HG03175 (cell line): ENCODE measurements at regions not wholly inside any gene's neighbourhood (a gene's known extent, or its start where the extent isn't known, plus 50 kb on each side); places are given as distances from the start of the nearest gene placed in this dataset.
"Not testable (repeated sequence)": the region's sequence is repeated elsewhere in the genome, so short reads cannot be mapped to it uniquely, and the experiment has no call there.

ENCODE experiments used
- ATAC-seq: cut with Tn5 transposase; IDR thresholded peaks from one replicate; pipeline ENCODE4 v1.9.1; 2021; ENCODE audit warnings: mild to moderate bottlenecking, moderate library complexity; ENCODE audit not compliant: unreplicated experiment

DNA sequence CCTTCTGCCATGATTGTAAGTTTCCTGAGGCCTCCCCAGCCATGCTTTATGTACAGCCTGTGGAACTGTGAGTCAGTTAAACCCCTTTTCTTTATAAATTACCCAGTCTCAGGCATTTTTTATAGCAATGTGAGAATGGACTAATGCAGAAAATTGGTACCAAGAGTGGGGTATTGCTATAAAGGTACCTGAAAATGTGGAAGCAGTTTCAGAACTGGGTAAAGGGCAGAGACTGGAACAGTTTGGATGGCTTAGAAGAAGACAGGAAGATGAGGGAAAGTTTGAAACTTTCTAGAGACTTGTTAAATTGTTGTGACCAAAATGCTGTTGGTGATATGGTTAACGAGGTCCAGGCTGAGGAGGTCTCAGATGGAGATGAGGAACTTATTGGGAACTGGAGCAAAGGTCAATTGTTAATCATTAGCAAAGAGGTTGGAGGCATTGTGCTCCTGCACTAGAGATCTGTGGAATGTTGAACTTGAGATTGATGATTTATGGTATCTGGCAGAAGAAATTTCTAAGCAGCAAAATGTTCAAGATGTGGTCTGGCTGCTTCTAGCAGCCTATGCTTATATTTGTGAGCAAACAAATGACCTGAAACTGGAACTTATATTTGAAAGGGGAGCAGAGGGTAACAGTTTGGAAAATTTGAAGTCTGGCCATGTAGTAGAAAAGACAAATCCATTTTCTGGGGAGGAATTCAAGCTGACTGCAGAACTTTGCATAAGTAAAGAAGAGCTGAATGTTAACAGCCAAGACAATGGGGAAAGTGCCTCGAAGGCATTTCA lies 79.0 kb upstream of the GMDS start:
- no peak for ATAC-seq

DNA sequence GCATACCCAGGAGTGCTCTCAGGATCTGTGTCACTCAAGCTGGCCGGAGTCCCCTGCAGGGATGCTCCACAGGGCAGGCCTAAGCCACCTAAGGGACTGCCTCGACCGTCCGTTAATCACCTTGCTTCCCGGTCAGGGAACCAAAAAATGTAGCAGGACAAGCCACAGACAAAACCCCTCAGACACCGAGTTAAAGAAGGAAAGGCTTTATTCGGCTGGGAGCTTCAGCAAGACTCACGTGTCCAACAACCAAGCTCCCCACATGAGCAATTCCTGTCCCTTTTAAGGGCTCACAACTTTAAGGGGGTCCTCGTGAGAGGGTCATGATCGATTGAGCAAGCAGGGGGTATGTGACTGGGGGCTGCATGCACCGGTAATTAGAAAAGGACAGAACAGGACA lies 72.1 kb upstream of the GMDS start:
- ATAC-seq, result not testable (repeated sequence)

DNA sequence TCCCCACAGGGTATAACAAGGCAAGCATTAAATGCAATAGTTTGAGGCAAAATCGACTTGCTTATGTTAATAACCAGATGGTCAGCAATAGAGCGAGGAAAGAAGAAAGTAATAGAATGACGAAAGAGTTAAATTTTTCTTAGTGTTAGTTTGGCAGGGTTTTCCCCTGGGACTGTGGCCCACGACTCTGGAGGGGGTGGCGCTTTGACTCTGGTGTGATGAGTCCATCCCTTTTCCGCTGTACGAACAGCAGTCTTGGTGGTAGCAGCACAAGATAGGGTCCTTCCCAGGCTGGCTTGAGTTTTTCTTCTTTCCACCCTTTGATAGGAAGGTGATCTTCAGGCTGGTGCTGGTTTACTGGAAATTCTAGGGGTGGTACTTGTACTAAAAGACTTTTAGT lies 69.2 kb upstream of the GMDS start:
- ATAC-seq, result no peak

DNA sequence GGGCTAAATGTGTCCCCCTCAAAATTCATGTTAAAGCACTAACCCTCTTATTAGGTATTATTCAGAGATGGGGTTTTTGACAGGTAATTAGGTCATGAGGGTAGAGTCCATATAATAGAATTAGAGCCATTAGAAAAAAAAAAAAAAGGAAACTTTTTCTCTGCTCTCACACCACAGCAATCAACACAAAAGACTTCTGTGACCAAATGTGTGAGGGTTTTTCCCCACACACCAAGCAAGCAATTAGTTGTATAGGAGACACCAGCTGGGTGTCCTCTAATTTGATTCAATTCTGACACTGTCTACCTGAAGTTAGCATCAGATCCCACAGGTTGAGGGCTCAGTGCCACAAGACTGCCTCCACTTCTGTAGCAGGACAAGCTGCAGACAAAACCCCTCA lies 64.6 kb upstream of the GMDS start:
- no peak for ATAC-seq

DNA sequence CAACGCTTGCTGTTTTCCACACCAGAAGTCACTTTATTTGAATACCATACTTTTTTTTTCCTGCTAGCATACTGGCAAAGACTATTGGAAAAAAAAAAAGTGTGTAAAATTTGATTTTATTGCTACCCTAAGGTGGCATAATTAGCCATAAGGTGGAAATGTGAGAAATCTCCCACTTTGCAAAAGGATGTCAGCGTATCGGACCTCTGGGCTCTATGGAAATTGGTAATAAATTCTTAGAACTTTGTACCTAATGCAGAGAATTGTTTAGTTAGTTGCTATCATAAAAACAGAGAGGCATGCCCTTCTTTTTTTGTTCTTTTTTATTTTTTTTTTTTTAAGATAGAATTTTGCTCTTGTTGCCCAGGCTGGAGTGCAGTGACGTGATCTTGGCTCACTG lies 63.7 kb upstream of the GMDS start:
- no peak for ATAC-seq

DNA sequence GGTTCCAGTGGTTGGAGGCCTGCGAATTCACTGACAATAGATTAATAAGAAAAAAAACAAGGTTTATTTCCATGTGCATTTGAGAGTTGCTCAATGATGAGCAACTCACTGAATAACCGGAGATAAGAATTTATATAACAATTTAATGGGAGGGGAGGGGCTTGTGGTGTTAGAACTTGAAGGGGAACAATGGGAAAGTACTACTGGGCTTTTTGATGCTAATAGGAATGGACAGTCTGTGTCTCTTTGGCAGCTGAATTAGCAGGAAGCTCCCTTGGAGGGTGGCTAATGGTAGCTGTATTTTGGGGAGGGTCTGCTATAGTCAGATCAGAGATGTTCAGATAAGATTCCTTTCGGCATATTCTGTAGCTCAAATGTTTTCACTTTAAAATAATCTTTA lies 62.4 kb upstream of the GMDS start:
- ATAC-seq, result no peak

DNA sequence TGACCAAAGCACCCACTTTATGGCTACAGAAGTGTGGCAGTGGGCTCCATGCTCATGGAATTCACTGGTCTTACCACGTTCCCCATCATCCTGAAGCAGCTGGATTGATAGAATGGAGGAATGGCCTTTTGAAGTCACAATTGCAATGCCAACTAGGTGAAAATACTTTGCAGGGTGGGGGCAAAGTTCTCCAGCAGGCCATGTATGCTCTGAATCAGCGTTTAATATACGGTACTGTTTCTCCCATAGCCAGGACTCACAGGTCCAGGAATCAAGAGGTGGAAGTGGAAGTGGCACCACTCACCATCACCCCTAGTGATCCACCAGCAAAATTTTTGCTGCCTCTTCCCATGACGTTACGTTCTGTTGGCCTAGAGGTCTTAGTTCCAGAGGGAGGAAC lies 60.5 kb upstream of the GMDS start:
- no peak for ATAC-seq

DNA sequence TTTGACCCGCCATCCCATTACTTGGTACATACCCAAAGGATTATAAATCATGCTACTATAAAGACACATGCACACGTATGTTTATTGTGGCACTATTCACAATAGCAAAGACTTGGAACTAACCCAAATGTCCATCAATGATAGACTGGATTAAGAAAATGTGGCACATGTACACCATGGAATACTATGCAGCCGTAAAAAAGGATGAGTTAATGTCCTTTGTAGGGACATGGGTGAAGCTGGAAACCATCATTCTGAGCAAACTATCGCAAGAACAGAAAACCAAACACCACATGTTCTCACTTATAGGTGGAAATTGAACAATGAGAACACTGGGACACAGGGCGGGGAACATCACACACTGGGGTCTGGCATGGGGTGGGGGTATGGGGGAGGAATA lies 57.1 kb upstream of the GMDS start:
- ATAC-seq, result not testable (repeated sequence)

DNA sequence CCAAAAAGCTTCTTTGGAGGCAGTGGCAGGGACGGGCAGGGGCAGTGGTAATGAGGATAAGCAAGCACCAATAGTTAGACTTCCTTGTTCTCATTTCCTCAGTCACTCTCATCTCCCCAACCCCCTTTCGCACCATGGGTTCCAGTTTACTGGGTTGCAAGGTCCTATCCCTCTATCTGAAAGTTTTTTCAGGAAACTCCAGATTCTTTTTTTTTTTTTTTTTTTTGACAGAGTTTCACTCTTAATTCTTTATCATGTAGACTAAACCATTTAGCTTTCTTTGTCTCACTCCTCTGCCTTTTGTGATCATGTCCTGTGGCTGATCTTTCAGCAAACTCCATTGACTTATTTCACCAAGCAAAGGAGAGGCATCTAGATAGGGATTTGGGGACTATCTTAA lies 51.4 kb upstream of the GMDS start:
- no peak for ATAC-seq
